ENCODE measurements at regions not wholly inside any gene's neighbourhood (a gene's known extent, or its start where the extent isn't known, plus 50 kb on each side); places are given as distances from the start of the nearest gene placed in this dataset.

- DNase-seq, result no peak
Measured at GRCh38 chr2:129248198-129248597, 731.3 kb upstream of the RAB6C start.

DNA sequence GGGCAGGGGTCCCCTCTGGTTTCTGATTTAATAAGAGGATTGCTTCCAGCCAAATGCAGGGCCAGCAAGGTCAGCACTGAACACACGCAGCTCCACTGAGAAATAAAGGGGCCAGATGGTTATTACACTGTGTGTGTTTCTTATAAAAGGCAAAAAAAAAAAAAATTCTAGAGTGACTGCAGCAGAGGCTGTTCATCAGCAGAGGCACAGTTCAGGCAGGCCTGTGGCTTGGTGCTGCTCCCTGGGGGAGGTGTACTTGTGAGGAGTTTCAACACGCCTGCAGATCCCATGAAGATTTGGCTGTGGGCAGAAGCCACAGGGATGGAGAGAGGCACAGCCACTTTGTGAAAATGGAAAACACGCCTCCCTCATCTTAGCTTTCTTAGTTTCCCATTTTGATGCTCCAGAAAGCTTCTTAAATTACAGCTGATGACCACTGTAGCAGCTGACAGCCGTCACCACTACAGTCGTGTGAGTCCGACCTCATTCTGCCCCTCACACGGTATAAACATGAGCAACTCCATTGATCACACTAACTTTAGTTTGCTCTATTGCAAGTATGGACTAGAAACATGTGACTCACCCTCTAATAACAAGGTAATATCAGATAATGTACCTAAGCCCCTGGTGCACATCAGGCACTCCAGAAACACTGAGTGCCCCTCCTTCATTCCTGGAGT, 726.5 kb upstream of the RAB6C start:
- DNase-seq, result no peak

GRCh38 chr2:129253461-129253812, 726.0 kb upstream of the RAB6C start:
- DNase-seq, result no peak

- no peak for DNase-seq
Measured at GRCh38 chr2:129254718-129255117, 724.7 kb upstream of the RAB6C start.

DNA sequence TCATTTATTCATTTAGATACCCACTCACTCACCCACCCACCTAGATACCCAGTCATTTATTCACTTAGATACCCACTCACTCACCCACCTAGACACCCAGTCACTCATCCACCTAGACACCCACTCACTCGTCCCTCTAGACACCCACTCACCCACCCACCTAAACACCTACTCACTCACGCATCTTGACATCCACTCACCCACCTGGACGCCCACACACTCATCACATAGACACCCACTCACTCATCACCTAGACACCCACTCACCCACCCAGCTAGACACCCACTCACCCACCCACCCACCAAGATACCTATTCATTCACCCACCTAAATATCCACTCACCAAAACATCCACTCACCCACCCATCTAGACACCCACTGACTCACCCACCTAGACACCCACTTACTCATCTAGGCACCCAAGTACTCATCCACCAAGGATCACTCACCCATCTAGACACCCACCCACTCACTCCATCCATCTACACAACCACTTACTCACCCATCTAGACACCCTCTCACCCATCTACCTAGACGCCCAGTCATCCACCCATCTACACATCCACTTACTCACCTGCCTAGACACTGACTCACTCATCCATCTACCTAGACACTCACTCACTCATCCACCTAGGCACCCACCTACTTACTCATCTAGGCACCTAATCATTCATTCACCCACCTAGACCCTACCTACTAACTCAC, 723.7 kb upstream of the RAB6C start:
- no peak for DNase-seq

- no peak for DNase-seq
Measured at GRCh38 chr2:129256642-129257041, 722.8 kb upstream of the RAB6C start.

- no peak for DNase-seq
Measured at GRCh38 chr2:129262934-129263333, 716.5 kb upstream of the RAB6C start.

- no peak for DNase-seq
Measured at GRCh38 chr2:129263939-129264338, 715.5 kb upstream of the RAB6C start.

GRCh38 chr2:129267559-129267958, 711.9 kb upstream of the RAB6C start:
- no peak for DNase-seq

DNA sequence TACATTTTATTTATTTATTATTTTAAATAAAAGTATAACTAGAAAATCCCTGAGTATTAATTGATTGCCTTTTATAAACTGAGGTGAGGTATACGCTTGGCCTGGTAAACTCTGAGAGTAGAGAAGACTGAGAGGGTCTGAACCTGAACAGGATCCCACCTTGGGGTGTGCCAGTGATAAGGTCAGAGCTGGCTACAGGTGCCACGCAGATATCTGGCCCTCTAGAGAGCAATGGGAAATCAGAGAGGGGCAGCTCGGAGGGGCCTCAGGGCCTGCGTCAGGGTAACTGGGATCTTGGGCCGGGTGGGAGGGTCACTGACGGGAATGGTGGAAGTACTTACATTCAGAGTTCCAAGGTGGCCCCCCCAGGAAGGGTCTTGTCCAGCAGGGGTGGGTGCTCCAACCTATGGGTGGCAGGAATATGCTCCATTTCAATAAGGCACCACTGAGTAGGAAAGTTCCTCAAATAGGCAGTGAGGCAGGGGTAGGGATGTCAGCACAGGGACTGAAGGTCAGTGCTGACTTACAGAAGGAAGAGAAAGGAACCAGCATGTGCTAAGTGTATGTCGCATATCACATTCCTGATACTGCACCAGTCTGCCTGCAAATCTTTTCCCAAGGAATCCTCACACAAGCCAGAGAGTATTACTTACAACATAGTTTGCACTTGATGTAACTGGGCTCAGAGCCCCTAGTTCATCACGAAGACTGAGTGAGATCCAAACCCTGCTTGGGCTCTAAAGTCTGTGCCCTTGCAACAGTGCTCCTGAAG, 706.0 kb upstream of the RAB6C start:
- no peak for DNase-seq

DNA sequence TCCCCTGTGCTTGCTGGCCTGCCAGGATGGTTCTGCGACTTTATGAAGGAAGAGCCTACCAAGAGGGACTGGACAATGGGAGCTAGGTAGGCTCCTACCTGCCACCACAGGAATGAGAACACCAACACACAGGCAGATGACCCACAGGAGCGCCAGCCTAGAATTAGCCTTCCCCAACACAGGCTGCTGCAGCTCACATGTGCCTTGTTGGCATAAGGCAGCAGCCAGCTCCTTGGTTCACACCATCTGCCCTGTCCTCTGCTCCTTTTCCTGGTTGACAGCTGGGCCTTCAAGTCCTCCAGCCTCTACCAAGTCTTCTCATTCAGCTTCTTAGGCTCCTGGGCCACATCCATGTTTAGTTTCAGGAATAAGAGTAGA, 705.4 kb upstream of the RAB6C start:
- DNase-seq, result no peak

- no peak for DNase-seq
Measured at GRCh38 chr2:129274918-129275317, 704.5 kb upstream of the RAB6C start.

DNA sequence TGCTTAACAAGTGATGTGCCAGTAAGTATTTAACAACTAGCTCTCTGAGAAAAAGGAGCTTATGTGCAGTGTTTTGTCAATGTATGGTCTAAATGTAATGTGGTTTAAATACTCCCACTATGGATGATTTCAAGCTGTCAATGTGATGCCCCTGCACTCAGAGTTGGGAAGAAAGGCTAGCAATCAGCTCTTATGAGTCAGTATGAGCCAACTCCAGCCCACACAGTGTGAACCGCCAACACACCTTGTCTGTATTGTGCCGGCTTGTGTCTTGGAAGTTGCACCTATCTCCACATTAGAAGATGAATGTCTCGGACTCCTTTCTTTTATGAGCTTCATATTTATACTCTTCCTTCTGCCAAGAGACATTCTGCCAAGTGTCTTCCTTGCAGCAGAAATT, 703.8 kb upstream of the RAB6C start:
- no peak for DNase-seq

- no peak for DNase-seq
Measured at GRCh38 chr2:129276978-129277584, 702.4 kb upstream of the RAB6C start.

GRCh38 chr2:129277585-129277981, 701.9 kb upstream of the RAB6C start:
- DNase-seq, result no peak

DNA sequence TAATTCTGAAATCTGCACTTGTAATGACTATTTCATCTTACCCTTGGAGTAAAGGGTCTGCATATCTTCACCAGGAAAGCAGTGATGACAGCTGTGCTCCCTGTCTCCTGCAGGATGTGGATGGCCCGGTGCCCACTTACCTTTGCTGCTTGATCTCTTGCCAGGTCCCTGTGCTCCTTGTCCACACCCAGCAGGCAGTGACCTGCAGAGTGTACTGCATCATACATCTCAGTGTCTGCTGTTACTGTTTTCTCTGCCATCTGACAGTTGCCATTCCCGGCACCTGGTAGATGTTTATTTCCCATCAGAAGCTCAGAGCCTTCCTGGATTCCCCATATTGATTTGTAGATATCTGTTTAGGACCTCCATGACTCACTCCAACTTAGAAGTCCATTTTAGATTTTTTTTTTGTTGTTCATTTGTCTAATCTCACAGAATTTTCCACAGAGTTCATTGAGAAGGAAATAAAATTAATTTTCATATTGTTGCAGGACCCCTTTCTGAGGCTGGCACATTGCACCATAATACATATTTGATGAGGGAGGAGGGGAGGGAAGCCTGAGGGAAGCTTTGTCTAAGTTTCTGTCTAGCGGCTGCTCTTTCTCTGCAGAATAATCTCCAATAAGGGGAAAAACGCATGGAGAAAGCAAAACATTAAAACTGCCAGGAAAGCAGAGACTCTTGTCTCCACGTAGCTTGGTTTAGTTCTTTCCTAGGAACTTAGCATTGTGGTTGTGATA, 697.5 kb upstream of the RAB6C start:
- no peak for DNase-seq

GRCh38 chr2:129285012-129285411, 694.5 kb upstream of the RAB6C start:
- DNase-seq, result no peak

GRCh38 chr2:129293326-129293725, 686.1 kb upstream of the RAB6C start:
- no peak for DNase-seq

DNA sequence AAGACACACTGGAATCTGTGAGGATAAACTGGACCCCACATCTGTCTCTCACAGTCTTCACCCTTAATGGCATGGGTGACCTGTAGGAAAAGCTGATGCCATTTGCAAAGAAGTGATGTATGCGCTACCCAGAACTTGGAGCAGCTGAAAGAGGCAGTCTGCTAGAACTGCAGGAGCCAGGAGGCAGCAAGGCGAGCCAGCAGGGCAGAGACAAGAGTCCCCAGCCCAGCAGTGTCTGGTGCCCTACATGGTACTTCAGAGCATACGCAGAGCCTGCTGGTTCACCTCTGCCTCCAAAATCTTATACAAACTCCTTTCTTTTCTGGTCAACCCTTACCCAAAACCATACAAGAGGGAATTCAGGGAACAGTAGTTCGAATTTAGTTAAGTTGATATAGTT, 683.1 kb upstream of the RAB6C start:
- no peak for DNase-seq

- DNase-seq, result no peak
Measured at GRCh38 chr2:129296806-129297205, 682.7 kb upstream of the RAB6C start.

- no peak for DNase-seq
Measured at GRCh38 chr2:129297430-129297829, 682.0 kb upstream of the RAB6C start.

GRCh38 chr2:129299338-129299737, 680.1 kb upstream of the RAB6C start:
- no peak for DNase-seq

DNA sequence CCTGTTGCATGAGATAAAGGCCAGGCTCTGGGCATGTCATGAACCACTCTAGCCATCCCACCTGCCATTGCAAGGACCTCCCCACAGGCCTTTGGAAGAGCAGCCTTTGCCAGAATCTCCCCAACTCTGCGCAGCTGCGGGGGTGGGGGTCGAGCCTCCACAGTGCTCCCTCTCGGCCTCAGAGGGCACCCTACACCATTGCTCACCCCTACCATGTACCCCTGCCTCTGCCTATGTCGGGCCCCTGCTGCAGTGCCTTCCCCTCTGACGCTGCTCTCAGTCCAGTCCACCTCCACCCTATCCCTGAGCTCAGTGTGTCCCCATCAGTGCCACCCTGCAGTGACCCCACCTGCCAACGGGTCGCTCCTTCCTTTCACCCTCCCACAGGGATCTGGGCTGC, 679.7 kb upstream of the RAB6C start:
- no peak for DNase-seq
